ENCODE measurements at regions not wholly inside any gene's neighbourhood (a gene's known extent, or its start where the extent isn't known, plus 50 kb on each side); places are given as distances from the start of the nearest gene placed in this dataset.

DNA sequence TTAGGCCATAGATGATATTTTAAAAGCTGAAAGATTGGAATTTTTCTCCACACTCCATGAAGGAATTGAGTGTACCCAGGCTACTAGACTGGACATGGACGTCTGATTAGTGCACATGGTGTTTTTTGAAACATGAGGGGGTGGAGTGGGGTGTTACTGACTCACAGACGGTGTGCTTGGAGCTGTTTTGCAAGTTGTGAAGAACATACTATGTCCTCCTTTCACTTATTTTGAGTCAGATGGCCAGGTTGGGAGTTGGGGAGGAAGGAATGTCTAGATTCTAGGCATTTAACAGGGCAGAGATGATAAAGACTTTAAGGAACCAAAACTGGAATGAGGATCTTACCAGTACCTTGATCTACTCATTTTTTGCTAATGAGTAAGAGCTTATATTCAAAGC, 158.1 kb upstream of the MTNR1B start:
- TF ChIP-seq, protein P1, sequence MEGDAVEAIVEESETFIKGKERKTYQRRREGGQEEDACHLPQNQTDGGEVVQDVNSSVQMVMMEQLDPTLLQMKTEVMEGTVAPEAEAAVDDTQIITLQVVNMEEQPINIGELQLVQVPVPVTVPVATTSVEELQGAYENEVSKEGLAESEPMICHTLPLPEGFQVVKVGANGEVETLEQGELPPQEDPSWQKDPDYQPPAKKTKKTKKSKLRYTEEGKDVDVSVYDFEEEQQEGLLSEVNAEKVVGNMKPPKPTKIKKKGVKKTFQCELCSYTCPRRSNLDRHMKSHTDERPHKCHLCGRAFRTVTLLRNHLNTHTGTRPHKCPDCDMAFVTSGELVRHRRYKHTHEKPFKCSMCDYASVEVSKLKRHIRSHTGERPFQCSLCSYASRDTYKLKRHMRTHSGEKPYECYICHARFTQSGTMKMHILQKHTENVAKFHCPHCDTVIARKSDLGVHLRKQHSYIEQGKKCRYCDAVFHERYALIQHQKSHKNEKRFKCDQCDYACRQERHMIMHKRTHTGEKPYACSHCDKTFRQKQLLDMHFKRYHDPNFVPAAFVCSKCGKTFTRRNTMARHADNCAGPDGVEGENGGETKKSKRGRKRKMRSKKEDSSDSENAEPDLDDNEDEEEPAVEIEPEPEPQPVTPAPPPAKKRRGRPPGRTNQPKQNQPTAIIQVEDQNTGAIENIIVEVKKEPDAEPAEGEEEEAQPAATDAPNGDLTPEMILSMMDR (conservative IDR thresholded peaks at IDR 0.05; ENCODE audit: low read depth, low read length) = no peak
- TF ChIP-seq EZH2 (IDR thresholded peaks at IDR 0.05; ENCODE audit: low read length, unreplicated experiment) = no peak
- TF ChIP-seq EZH2phosphoT487 (IDR thresholded peaks at IDR 0.05; ENCODE audit: borderline replicate concordance, low read length) = no peak
